ENCODE measurements at regions not wholly inside any gene's neighbourhood (a gene's known extent, or its start where the extent isn't known, plus 50 kb on each side); places are given as distances from the start of the nearest gene placed in this dataset.

GRCh38 chr5:13186177-13186576, 758.3 kb downstream of the DNAH5 start:
- TF ChIP-seq CTCF (IDR thresholded peaks at IDR 0.05; ENCODE audit: poor library complexity) (no peak), EZH2phosphoT487 (IDR thresholded peaks at IDR 0.05; ENCODE audit: low read depth, severe bottlenecking, unreplicated experiment) (no peak)

Measured in hepatocyte (in vitro differentiated cells).